HL-60 (cell line): ENCODE measurements at regions not wholly inside any gene's neighbourhood (a gene's known extent, or its start where the extent isn't known, plus 50 kb on each side); places are given as distances from the start of the nearest gene placed in this dataset.

Experiments used
- CTCF ChIP-seq: IDR thresholded peaks from one replicate; pipeline ENCODE4 v1.5.1; 2011; ENCODE audit warnings: low read length, control low read depth, inconsistent platforms; ENCODE audit not compliant: insufficient read depth
- GABPA ChIP-seq: IDR thresholded peaks from 2 replicates; pipeline ENCODE4 v1.6.1; 2012; ENCODE audit warnings: low read depth
- POLR2AphosphoS5 ChIP-seq: IDR thresholded peaks from 2 replicates; pipeline ENCODE4 v1.6.1; 2012; ENCODE audit warnings: low read depth
- SPI1 ChIP-seq: IDR thresholded peaks from 2 replicates; pipeline ENCODE4 v1.6.1; 2012; ENCODE audit warnings: low read depth, mild to moderate bottlenecking, borderline replicate concordance
- TF ChIP-seq, protein P1 (sequence below): IDR thresholded peaks from 2 replicates; pipeline ENCODE4 v1.6.1; 2012; ENCODE audit warnings: low read depth; ENCODE audit not compliant: insufficient replicate concordance

GRCh38 chr5:2003206-2003605 is 120.5 kb upstream of the IRX4 start:
- TF ChIP-seq CTCF = no peak
- no peak for TF ChIP-seq POLR2AphosphoS5
- TF ChIP-seq GABPA = no peak
- TF ChIP-seq, protein P1, sequence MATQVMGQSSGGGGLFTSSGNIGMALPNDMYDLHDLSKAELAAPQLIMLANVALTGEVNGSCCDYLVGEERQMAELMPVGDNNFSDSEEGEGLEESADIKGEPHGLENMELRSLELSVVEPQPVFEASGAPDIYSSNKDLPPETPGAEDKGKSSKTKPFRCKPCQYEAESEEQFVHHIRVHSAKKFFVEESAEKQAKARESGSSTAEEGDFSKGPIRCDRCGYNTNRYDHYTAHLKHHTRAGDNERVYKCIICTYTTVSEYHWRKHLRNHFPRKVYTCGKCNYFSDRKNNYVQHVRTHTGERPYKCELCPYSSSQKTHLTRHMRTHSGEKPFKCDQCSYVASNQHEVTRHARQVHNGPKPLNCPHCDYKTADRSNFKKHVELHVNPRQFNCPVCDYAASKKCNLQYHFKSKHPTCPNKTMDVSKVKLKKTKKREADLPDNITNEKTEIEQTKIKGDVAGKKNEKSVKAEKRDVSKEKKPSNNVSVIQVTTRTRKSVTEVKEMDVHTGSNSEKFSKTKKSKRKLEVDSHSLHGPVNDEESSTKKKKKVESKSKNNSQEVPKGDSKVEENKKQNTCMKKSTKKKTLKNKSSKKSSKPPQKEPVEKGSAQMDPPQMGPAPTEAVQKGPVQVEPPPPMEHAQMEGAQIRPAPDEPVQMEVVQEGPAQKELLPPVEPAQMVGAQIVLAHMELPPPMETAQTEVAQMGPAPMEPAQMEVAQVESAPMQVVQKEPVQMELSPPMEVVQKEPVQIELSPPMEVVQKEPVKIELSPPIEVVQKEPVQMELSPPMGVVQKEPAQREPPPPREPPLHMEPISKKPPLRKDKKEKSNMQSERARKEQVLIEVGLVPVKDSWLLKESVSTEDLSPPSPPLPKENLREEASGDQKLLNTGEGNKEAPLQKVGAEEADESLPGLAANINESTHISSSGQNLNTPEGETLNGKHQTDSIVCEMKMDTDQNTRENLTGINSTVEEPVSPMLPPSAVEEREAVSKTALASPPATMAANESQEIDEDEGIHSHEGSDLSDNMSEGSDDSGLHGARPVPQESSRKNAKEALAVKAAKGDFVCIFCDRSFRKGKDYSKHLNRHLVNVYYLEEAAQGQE = no peak
- no peak for TF ChIP-seq SPI1
